CD4-positive, alpha-beta T cell (primary cell): ENCODE measurements at regions not wholly inside any gene's neighbourhood (a gene's known extent, or its start where the extent isn't known, plus 50 kb on each side); places are given as distances from the start of the nearest gene placed in this dataset.

Experiments
- ATAC-seq: fragments of 200-7000 bp; cut with Tn5 transposase; one replicate; pipeline ENCODE4 v1.10.0; 2022; ENCODE audit warnings: mild to moderate bottlenecking; ENCODE audit not compliant: poor library complexity
- CTCF ChIA-PET: fragments of 350-600 bp; sonication (Branson Sonifier 250); formaldehyde crosslinking; loops from one replicate; lab custom pipeline; 2021; ENCODE audit warnings: antibody characterized with exemption, inconsistent platforms; lab: Charles Lee
- POLR2A ChIA-PET: fragments of 350-600 bp; sonication (Branson Sonifier 250); formaldehyde crosslinking; loops from one replicate; lab custom pipeline; 2021; ENCODE audit warnings: antibody characterized with exemption, inconsistent platforms; lab: Charles Lee
- DNase-seq, 14 experiments: peaks; one replicate each; pipeline ENCODE4 v3.0.0-alpha.2; 2013 to 2020; ENCODE audit warnings: mixed read lengths in 2 of 14
- H3K27ac ChIP-seq, 2 donors: one replicate each; pipeline versions ENCODE4 v1.5.1 to v1.7.0; 2013; ENCODE audit warnings: low read length in 2 of 2, low read depth in 1 of 2, mild to moderate bottlenecking in 1 of 2
- H3K27me3 ChIP-seq, 2 experiments: 1 replicate in 1 of 2; 2 replicates in 1 of 2; pipeline versions ENCODE4 v1.6.1 to v1.7.0; 2013; ENCODE audit warnings: low read length in 2 of 2, control low read depth in 1 of 2, mild to moderate bottlenecking in 1 of 2, moderate library complexity in 1 of 2; ENCODE audit not compliant: insufficient read depth in 2 of 2, control insufficient read depth in 1 of 2
- H3K36me3 ChIP-seq: one replicate; pipeline ENCODE4 v1.6.1; 2013; ENCODE audit warnings: low read length, control low read depth; ENCODE audit not compliant: insufficient read depth
- H3K4me1 ChIP-seq: one replicate; pipeline ENCODE4 v1.6.1; 2013; ENCODE audit warnings: low read length, control low read depth; ENCODE audit not compliant: insufficient read depth
- H3K4me3 ChIP-seq: one replicate; pipeline ENCODE4 v1.5.1; 2013; ENCODE audit warnings: mild to moderate bottlenecking, low read length, moderate library complexity
- H3K9me3 ChIP-seq, 2 experiments: 1 replicate in 1 of 2; 2 replicates in 1 of 2; pipeline versions ENCODE4 v1.6.1 to v1.7.0; 2013; ENCODE audit warnings: low read length in 2 of 2, mild to moderate bottlenecking in 2 of 2, control low read depth in 1 of 2, moderate library complexity in 1 of 2; ENCODE audit not compliant: control insufficient read depth in 1 of 2, insufficient read depth in 1 of 2
- H3K27ac Mint-ChIP-seq: one replicate; pipeline ENCODE4 v1.8.0; 2020; ENCODE audit warnings: mixed read lengths
- H3K27me3 Mint-ChIP-seq: one replicate; pipeline ENCODE4 v1.8.0; 2021; ENCODE audit warnings: mixed read lengths
- H3K36me3 Mint-ChIP-seq: one replicate; pipeline ENCODE4 v1.8.0; 2021; ENCODE audit warnings: low read depth, mixed read lengths
- H3K4me1 Mint-ChIP-seq: one replicate; pipeline ENCODE4 v1.8.0; 2021; ENCODE audit warnings: low read depth, mixed read lengths
- H3K4me3 Mint-ChIP-seq: one replicate; pipeline ENCODE4 v1.8.0; 2020; ENCODE audit warnings: mild to moderate bottlenecking, mixed read lengths
- H3K9me3 Mint-ChIP-seq: one replicate; pipeline ENCODE4 v1.8.0; 2020; ENCODE audit warnings: mixed read lengths
- CTCF ChIP-seq: fragments of 200-600 bp; IDR thresholded peaks from one replicate; pipeline ENCODE4 v1.8.0; 2022; ENCODE audit warnings: antibody characterized with exemption, mild to moderate bottlenecking
- intact Hi-C, 2 experiments: fragments of 100-400 bp; cut with DNase I in 1 of 2; cut with micrococcal nuclease in 1 of 2; formaldehyde crosslinking; loops; one replicate each; pipeline versions ENCODE4 v1.15.1 to v1.9.0; 2023 to 2025; cut with DNase I, micrococcal nuclease

- H3K4me1 ChIP-seq: no peaks in the 10 kb centered on the region
- Mint-ChIP-seq H3K9me3 (peaks cover 8% of the 10 kb centered on the region), H3K27ac (no peak overlapping the region), H3K27me3 (no peaks in the 10 kb centered on the region), H3K4me1 (no peaks in the 10 kb centered on the region), H3K4me3 (no peak overlapping the region), H3K36me3 (no peaks in the 10 kb centered on the region)
- intact Hi-C loops: no loop called here
- H3K27me3 ChIP-seq: no peaks in the 10 kb centered on the region
- DNase-seq: no peak
- no peaks in the 10 kb centered on the region for H3K36me3 ChIP-seq
- no peak for TF ChIP-seq CTCF
- POLR2A ChIA-PET: no interaction called here
- ATAC-seq: no peak
- H3K9me3 ChIP-seq: peaks cover 0 to 3% of the 10 kb centered on the region in 2 experiments
- no peak overlapping the region for H3K4me3 ChIP-seq
- CTCF ChIA-PET: no interaction called here
- H3K27ac ChIP-seq: no peak overlapping the region
These were observed 131.8 kb downstream of the TAF11L14 start for GRCh38 chr5:17766031-17766430.

- POLR2A ChIA-PET: no interaction called here
- H3K4me1 Mint-ChIP-seq: no peaks in the 10 kb centered on the region
- no peak overlapping the region for H3K4me3 ChIP-seq
- CTCF ChIA-PET: no interaction called here
- H3K36me3 ChIP-seq: no peaks in the 10 kb centered on the region
- no peaks in the 10 kb centered on the region for H3K27me3 ChIP-seq
- DNase-seq (no peak), ATAC-seq (no peak)
- no peaks in the 10 kb centered on the region for H3K36me3 Mint-ChIP-seq
- no peaks in the 10 kb centered on the region for H3K4me1 ChIP-seq
- H3K27ac Mint-ChIP-seq: no peak overlapping the region
- H3K4me3 Mint-ChIP-seq: no peak overlapping the region
- H3K27ac ChIP-seq: no peak overlapping the region
- no peak for TF ChIP-seq CTCF
- peaks cover 10% of the 10 kb centered on the region for H3K9me3 Mint-ChIP-seq
- intact Hi-C loops: no loop called here
- H3K27me3 Mint-ChIP-seq: no peaks in the 10 kb centered on the region
- H3K9me3 ChIP-seq: peaks cover 0 to 4% of the 10 kb centered on the region in 2 experiments
These were observed 135.0 kb downstream of the TAF11L14 start for GRCh38 chr5:17769277-17769676.

- CTCF ChIA-PET: no interaction called here
- intact Hi-C loops: no loop called here
- no peak for TF ChIP-seq CTCF
These were observed 138.0 kb downstream of the TAF11L14 start for GRCh38 chr5:17772232-17772631.

More at GRCh38 chr5:17772232-17772631, 138.0 kb downstream of the TAF11L14 start:
- Histone ChIP-seq H3K36me3 (no peaks in the 10 kb centered on the region), H3K4me1 (no peaks in the 10 kb centered on the region), H3K27me3 (no peaks in the 10 kb centered on the region), H3K9me3 (peaks cover 0 to 7% of the 10 kb centered on the region in 2 experiments), H3K4me3 (no peak overlapping the region), H3K27ac (no peak overlapping the region)
- POLR2A ChIA-PET: no interaction called here
- no peaks in the 10 kb centered on the region for H3K36me3 Mint-ChIP-seq
- H3K27me3 Mint-ChIP-seq: no peaks in the 10 kb centered on the region
- H3K9me3 Mint-ChIP-seq: peaks cover 3% of the 10 kb centered on the region
- H3K4me1 Mint-ChIP-seq: no peaks in the 10 kb centered on the region
- ATAC-seq: no peak
- no peak for DNase-seq
- H3K27ac Mint-ChIP-seq: no peak overlapping the region
- no peak overlapping the region for H3K4me3 Mint-ChIP-seq
